HG03432 (cell line): ENCODE measurements at regions not wholly inside any gene's neighbourhood (a gene's known extent, or its start where the extent isn't known, plus 50 kb on each side); places are given as distances from the start of the nearest gene placed in this dataset.
"Not testable (repeated sequence)": the region's sequence is repeated elsewhere in the genome, so short reads cannot be mapped to it uniquely, and the experiment has no call there.

ENCODE experiments used
- ATAC-seq: cut with Tn5 transposase; IDR thresholded peaks from one replicate; pipeline ENCODE4 v1.9.1; 2021; ENCODE audit warnings: mild to moderate bottlenecking, moderate library complexity; ENCODE audit not compliant: unreplicated experiment

DNA sequence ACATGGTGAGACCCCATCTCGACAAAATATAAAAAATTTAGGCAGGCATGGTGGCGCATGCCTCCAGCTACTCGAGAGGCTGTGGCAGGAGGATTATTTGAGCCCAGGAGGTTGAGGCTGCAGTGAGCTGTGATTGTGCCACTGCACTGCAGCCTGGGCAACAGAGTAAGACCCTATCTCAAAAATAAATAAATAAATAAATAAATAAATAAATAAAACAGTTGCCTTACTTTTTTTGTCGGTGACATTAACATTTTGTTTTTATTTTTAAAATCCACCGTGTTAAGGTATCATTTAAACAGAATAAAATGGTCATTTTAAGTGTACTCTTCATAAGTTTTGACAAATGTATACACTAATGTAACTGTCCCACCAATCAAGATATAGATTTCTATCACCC is 57.0 kb downstream of the RASL11A start:
- ATAC-seq: no peak

DNA sequence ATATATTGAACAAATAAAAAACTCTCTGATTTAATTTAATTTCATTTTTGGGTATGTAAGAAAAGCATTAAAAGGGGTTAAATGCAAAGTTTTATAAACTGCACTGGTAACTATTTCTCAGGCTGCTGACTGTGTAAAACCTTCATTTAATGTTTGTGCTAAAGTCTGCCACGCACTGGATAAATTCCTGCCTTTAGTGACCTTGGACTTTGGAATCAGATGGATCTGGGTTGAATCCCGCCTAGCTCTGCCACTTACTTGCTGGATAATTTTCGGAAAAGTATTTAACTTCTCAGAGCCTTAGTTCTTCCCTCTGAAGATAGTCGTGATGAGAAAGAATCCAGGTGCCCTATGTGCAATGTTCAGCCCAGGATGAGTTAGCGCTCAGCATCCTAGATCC is 58.6 kb downstream of the RASL11A start:
- ATAC-seq: no peak

DNA sequence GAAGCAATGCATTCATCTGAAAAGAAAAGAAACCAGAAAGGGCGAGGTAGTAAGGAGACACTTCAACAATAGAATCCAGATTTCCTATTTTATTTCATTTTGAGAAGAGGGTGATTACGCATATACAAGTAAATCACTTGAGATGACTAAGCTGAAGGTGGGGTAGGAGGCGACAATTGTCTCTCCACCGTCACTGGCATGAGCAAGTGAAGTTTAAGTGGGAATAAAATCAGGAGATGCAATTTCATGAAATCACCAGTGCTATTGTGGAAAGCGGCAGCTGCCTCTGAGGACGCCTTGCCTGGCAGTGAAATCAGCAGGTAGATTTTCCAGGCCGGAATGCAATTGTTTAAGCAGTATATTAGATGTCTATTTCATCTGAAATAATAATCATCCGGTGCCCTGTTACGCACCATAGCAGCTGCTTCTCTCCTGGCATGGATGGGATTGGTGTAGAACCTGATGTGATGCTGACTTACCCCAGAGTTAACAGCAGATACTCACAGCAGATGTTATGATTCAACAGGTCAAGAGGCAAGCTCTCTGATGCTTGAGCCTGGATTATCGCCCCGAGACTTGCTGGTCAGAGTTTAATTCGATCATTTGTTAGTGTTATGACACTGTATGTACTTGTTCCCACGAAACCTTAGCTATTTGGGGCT is 64.3 kb downstream of the RASL11A start:
- no peak for ATAC-seq

DNA sequence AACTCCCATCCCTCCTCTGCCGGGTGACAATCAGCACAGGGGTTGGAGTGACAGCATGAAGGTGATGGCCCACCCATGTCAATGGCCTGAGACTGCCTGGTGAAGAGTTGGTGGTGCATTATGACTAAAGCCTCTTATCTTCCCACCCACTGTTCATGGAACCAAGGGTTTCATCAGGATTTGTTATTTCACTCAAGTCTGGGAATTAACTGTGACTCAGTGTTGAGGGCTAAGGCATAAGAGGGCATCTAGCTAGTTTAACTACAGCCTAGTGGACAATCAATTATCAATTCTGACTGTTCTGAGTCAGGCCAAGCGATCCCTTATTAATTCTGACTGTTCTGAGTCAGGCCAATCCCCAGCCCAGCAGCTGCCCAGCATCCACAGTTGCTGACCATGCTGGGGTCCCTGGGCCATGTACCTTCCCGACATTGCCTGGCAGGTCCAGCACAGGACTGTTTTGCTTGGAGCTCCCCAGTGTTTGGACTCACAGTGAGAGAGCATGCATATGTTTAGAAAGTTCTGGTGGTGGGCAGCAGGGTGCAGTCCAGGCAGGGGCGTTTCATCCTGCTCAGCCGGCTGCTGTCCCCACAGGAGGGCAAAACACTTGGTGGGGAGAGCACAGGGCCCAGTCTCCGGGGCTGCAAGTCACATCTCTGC is 65.5 kb downstream of the RASL11A start:
- no peak for ATAC-seq

DNA sequence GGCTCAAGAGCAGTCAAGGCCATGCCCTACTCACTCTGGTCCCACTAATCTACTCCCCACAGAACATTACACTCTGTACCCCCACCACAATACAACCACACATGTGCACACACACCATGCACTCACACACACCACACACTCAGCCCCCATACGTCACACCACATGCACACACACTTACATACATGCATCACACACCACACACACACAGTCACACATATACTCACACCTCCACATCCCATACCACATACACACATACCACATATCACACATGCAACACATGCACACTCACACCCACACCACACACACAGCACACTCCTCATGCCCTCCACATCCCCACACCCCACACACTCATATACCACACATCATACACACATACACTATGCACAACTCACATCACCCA is 67.6 kb downstream of the RASL11A start:
- no peak for ATAC-seq

DNA sequence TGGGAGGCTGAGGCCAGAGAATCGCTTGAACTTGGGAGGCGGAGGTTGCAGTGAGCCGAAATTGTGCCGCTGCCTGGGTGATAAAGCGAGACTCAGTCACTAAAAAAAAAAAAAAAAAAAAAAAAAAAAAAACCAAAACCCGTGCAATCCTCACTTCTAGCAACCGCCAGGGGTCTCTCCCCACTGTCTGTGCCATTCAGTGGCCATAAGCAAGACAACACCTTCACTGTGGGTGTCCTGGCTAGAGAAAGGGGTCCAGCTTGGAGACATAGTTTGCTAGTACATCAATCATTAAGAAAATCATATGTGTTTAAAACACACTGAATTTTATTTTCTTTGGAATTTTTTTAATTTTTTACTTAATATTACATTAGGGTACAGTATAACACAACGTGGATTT is 68.2 kb downstream of the RASL11A start:
- ATAC-seq: no peak

DNA sequence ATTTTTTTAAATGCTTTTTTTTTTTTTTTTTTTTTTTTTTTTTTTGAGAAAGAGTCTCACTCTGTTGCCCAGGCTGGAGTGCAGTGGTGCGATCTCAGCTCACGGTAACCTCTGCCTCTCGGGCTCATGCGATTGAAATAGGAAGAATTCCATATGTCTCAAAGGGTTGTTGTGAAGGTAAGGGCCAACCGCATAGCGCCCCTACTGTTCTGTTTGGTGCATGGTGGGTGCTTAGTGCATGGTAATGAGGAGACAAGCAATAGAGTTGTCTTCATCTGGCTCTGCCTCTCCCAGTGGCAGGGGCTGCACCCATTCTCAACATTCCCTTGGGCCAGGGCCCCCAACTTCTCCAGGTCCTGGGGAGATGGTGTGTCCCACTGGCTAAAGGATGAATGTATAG is 68.7 kb downstream of the RASL11A start:
- peak; percentile 75 for ATAC-seq

DNA sequence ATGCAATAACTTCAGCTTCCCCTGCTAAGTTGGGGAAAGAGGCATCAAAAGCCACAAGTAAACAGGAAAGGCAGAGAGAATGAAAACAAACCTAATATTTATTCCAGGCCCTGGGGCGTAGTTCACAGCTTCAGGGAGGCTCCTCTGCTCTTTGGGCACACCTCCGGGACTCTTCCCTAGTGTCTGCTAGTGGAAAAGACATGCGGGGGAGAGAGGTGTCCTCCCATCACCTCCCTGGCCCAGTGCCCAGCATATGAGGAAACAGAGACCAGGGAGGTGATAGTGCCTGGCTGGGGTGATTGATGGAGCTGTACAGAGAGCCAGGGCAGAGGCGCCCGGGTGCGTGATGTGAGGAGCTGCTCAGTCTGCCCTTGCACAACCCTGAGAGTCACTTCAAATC is 71.0 kb downstream of the RASL11A start:
- ATAC-seq: no peak

DNA sequence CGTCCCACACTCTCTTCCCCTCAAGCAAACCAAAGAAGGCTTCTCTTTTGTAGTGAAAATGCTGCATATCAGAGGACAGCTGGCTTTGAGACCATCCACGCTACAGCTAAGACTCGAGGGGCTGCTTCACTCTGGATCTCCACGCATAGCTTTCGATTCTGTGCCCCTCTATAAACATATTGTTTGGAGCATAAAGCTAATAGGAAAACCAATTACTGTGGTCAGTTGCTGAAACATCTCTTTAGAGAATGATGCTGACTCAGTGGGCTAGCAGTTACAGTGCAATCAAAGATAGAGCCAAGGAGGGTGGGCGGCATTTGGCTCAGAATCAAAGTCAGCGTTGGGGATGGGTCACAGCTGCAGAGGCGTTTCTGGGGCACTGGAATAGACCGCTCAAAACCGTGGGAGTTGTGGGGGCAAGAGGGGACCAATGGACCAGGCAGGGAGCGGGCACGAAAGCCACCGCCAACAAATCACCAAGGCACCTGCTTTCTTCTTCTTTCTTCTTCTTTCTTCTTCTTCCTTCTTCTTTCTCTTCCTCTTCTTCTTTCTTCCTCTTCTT is 76.7 kb downstream of the RASL11A start:
- no peak for ATAC-seq

DNA sequence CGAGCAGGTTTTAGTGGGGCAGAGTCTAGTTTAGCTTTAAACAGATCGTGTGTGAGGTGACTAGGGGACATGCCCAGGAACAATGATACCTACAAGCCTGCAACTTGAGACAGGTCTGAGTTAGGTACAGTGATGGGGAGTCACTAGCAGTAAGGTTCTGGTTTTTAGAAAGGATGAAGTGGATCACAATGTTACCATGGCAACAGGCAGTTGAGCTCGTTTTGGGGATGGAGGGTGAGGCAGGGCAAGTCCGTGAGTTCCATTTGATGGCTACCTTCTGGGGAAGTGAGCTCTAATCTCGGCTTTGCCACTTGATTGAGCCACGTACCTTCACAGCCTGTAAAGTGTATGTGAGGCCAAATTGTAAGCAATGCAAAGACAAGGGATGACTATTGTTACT is 76.0 kb upstream of the GTF3A start:
- ATAC-seq: no peak

DNA sequence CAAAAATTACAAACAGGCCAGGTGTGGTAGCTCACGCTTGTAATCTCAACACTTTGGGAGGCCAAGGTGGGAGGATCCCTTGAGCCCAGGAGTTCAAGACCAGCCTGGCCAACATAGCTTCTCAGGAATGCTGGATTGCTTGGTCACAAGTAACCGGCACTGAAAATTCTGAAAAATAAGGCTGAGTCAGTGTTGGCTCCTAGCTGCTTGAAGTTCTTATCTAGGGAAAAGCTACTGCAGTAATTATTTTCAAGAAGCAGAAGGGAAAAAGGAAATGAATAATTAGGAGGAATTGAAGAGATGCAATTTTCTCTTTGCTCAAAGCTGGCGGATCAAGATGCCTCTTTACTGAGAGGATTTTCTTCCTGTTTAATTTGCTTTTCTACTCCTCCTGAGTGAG is 75.0 kb upstream of the GTF3A start:
- no peak for ATAC-seq

DNA sequence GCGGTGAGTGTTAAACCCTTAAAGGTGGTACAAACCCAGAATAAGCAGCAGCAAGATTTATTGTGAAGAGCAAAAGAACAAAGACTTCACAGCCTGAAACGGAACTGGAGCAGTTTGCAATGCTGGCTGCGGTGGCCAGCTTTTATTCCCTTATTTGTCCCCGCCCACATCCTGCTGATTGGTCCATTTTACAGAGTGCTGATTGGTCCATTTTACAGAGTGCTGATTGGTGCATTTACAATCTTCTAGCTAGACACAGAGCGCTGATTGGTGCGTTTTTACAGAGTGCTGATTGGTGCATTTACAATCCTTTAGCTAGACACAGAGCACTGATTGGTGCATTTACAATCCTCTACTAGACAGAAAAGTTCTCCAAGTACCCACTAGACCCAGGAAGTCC is 73.6 kb upstream of the GTF3A start:
- not testable (repeated sequence) for ATAC-seq

DNA sequence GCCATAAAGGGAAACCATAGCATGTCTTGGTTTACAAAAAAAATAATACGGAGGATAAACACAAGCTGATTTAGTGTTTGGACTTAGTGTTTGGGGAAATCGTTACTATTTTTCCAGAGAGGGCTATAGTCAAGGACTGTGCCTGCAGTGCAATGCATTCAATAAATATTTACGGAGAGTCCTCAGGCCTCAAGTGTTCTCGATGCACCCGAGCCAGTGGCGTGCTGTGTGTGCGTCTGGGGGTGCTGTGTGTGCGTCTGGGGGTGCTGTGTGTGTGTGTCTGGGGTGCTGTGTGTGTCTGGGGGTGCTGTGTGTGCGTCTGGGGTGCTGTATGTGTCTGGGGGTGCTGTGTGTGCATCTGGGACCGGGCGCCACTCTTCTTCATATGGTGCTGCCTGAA is 71.7 kb upstream of the GTF3A start:
- no peak for ATAC-seq

DNA sequence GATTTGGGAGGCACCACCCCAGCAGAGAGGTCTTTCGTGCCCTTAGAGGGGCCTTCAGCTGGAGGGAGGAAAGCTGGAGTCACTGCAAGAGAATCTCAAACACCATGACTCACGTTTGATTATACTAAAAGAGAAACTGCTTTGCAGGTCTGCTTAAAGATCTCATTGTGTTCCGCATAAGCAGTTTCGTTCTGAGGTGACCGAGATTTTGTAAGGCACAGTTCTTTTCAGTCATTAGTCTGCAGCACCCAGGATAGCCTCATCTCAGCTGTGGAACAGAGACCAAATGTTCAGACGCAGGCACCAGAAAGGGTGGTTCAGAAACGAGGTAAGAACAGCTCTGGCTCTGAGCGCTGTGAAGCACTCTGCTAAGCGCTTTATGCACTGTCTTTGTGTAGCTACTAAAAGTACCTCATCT is 71.2 kb upstream of the GTF3A start:
- peak; percentile 99 for ATAC-seq

DNA sequence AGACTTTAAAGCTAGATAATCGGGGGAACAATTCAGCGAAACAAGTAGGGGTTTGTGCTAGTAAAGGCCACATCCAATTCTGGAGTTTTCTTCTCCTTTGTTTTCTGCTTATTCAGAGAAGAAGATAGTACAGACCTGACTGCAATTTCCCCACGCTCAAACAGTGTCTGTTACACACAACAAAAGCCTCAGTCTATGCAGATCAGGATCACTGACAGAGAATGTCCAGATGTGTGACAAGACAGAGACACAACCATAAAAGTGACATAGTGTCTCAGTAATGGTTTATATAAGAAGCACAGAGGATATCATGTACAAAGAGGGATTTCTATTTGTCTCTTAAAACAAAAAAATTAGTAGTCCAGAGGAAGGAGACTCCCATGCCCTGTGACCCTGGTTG is 70.7 kb upstream of the GTF3A start:
- ATAC-seq: no peak

DNA sequence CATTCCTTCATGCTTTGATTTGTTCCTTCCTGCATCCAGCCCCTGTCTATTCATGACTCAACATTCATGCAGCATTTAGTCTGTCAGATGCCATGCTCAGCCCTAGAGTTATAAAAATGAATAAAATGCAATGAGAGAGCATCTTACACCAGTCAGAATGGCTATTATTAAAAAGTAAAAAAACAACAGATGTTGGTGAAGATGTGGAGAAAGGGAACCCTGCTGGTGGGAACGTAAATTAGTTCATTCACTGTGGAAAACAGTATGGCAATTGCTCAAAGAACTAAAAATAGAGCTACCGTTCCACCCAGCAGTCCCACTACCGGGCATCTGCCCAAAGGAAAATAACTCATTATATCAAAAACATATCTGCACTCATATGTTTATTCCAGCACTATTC is 70.0 kb upstream of the GTF3A start:
- ATAC-seq: no peak

DNA sequence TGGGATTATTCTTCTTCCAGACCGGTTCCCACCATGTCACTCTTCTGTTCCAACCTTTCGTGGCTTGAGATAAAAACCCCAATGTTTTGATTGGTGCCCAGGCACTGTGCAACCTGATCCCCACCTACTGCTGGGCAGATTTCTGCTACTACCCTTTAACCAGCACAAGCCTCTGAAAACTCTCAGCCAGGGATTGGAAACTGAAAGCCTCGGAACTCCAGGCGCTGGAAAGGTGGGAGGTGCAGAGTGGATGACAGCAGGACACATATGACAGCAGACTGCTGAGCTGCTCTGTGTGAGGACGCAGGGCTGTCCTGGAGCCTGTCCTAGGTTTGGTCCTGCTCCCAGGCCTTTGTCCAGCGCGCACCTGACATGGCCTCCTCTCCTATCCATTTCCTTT is 68.5 kb upstream of the GTF3A start:
- ATAC-seq: no peak

DNA sequence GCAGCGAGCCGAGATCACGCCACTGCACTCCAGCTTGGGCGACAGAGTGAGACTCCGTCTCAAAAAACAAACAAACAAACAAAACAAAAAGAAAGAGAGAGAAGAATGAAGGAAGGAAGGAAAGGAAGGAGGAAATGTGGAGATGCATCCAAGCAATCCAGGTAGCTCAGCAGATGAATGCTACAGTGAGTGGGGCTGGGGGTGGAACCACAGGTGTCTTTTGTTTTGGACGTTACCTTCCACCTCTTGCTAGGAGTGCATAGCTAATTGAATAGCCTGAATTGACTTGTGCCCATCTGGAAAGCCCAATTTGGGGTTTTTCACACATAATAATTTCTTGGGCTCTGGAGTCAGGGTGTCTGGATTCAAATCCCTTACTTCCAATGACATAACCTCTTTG is 66.0 kb upstream of the GTF3A start:
- ATAC-seq: no peak

DNA sequence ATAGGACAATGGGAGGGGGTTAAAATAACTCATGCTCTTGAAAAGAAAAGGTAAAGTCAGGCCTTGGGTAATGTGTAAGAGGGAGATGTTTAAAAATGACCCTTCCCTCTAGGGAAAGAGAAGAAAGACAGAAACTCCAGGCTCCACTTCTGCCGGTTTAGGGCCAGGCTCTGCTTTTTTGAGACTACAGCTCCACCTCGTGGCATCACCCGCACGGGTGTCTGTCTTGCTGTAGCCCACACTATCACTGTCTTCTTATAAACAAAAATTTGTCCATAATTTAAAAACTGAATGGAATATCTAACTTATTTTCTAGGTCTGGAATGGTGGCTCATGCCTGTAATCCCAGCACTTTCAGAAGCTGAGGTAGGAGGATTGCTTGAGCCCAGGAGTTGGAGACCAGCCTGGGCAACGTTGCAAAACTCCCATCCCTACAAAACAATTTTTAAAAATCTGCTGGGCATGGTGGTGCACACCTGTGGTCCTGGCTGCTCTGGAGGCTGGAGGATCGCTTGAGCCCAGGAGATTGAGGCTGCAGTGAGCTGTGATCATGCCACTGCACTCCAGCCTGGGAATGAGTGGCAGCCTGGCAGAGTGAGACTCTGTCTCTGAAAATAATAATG is 65.1 kb upstream of the GTF3A start:
- ATAC-seq: peak; percentile 52

DNA sequence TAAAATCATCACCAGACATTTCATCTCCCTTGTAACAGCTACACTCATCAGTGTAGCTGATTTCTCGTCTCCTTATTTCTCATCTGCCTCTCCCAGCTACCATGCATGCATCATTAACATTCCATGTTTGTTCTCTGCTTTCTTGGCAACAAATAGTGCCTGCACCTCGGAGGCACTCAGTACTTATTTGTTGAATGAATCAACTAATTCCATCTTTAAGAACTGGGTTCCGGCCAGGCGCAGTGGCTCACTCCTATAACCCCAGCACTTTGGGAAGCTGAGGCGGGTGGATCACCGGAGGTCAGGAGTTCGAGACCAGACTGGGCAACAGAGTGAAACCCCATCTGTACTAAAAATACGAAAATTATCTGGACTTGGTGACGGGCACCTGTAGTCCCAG is 63.9 kb upstream of the GTF3A start:
- ATAC-seq: no peak

DNA sequence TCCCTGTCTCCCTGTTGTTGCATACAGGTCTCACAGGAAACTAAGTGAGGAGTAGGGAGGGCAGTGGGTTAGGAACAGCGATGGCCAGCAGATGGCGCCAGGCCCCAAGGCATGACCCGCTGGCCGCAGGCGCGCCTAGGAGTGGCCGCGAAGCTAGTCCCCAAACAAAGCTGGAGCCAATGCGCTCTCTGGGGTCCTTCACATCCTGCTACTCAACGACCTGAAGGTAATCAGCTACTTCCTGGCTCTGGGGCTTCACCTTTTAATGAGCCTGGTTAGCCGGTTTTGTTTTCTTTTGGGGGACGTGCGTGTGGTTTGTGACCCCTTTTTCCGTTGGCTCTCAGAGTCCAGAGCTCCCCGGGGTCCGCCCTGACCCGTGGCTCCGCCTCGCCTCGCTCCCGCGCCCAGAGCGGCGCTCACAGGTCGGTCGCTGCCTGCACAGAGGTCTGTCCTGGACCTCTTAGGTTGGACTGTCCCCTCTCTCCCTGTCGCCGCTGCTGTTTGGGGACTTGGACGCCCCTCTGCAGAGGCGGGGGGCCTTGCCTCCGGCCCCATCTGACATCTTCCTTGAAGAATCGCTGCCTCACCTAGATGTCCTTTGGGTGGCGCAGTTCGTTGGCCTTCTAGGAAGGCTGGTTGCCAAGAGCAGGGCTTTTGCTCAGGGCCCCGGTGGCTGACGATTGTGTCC is 62.2 kb upstream of the GTF3A start:
- peak; percentile 92 for ATAC-seq

DNA sequence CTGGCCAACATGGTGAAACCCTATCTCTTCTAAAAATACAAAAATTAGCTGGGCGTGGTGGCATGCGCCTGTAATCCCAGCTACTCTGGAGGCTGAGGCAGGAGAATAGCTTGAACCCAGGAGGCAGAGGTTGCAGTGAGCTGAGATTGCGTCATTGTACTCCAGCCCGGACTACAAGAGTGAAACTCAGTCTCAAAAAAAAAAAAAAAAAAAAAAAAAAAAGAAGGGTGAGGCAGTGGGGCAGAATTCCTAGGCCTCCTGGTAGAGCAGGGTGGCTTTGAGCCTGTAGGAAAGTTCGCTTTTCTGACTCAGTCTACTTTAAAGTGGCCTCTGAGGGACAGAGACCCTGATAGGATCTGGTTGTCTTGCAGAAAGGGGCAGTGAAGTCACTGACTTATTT is 60.8 kb upstream of the GTF3A start:
- ATAC-seq: not testable (repeated sequence)
